Germinal center (tissue), 1 donor: ENCODE measurements at regions not wholly inside any gene's neighbourhood (a gene's known extent, or its start where the extent isn't known, plus 50 kb on each side); places are given as distances from the start of the nearest gene placed in this dataset.
A peak's percentile ranks its signal among the peaks of the same experiment; 100 is the strongest.
"Not testable (repeated sequence)": the region's sequence is repeated elsewhere in the genome, so short reads cannot be mapped to it uniquely, and the experiment has no call there.

ENCODE experiments used
- DNase-seq: peaks from one replicate; pipeline ENCODE4 v3.0.0; 2012; ENCODE audit warnings: mixed read lengths, low spot score

GRCh38 chrX:118215346-118215745, 98.7 kb upstream of the KLHL13 start:
- DNase-seq, result no peak

GRCh38 chrX:118216087-118216486, 99.5 kb upstream of the KLHL13 start:
- no peak for DNase-seq

- DNase-seq, result no peak
These were observed 99.9 kb upstream of the KLHL13 start for GRCh38 chrX:118216509-118216908.

GRCh38 chrX:118218079-118218478, 101.5 kb upstream of the KLHL13 start:
- DNase-seq, result no peak

- no peak for DNase-seq
These were observed 102.3 kb upstream of the KLHL13 start for GRCh38 chrX:118218940-118219339.

GRCh38 chrX:118219866-118220265, 103.3 kb upstream of the KLHL13 start:
- DNase-seq, result no peak

GRCh38 chrX:118220509-118220908, 103.9 kb upstream of the KLHL13 start:
- DNase-seq, result no peak

- DNase-seq, result no peak
These were observed 104.7 kb upstream of the KLHL13 start for GRCh38 chrX:118221270-118221669.

- no peak for DNase-seq
These were observed 105.1 kb upstream of the KLHL13 start for GRCh38 chrX:118221733-118222132.

- DNase-seq, result no peak
These were observed 105.8 kb upstream of the KLHL13 start for GRCh38 chrX:118222421-118222820.

- peak; percentile 5 for DNase-seq
These were observed 109.3 kb upstream of the KLHL13 start for GRCh38 chrX:118225711-118226428.

- no peak for DNase-seq
These were observed 111.4 kb upstream of the KLHL13 start for GRCh38 chrX:118228041-118228440.

GRCh38 chrX:118228456-118228855, 111.8 kb upstream of the KLHL13 start:
- no peak for DNase-seq

- no peak for DNase-seq
These were observed 114.4 kb upstream of the WDR44 start for GRCh38 chrX:118231464-118231863.

- DNase-seq, result no peak
These were observed 106.6 kb upstream of the WDR44 start for GRCh38 chrX:118239178-118239870.

GRCh38 chrX:118239913-118240698, 105.8 kb upstream of the WDR44 start:
- DNase-seq, result no peak

- not testable (repeated sequence) for DNase-seq
These were observed 98.9 kb upstream of the WDR44 start for GRCh38 chrX:118246961-118247360.

- no peak for DNase-seq
These were observed 96.8 kb upstream of the WDR44 start for GRCh38 chrX:118249146-118249545.

GRCh38 chrX:118250445-118250844, 95.5 kb upstream of the WDR44 start:
- DNase-seq, result no peak

GRCh38 chrX:118251271-118251670, 94.6 kb upstream of the WDR44 start:
- DNase-seq, result no peak

- DNase-seq, result no peak
These were observed 92.9 kb upstream of the WDR44 start for GRCh38 chrX:118252967-118253366.

GRCh38 chrX:118254611-118255010, 91.3 kb upstream of the WDR44 start:
- DNase-seq, result peak; percentile 7

GRCh38 chrX:118255921-118256320, 90.0 kb upstream of the WDR44 start:
- no peak for DNase-seq
